Skin epidermis (tissue), 12 donors: ENCODE measurements at regions not wholly inside any gene's neighbourhood (a gene's known extent, or its start where the extent isn't known, plus 50 kb on each side); places are given as distances from the start of the nearest gene placed in this dataset.
"Not testable (repeated sequence)": the region's sequence is repeated elsewhere in the genome, so short reads cannot be mapped to it uniquely, and the experiment has no call there.

ENCODE experiments used
- H3K27ac ChIP-seq, 21 experiments: fragments of 200-600 bp; sonication (generic) in 11 of 21; one replicate each; pipeline ENCODE4 v1.5.0; 2020; ENCODE audit warnings: mild to moderate bottlenecking in 3 of 21, inconsistent platforms in 2 of 21, moderate library complexity in 2 of 21
- H3K4me3 ChIP-seq, 7 experiments: fragments of 200-600 bp; sonication (generic) in 2 of 7; one replicate each; pipeline ENCODE4 v1.5.0; 2020; ENCODE audit warnings: inconsistent platforms in 2 of 7, mild to moderate bottlenecking in 2 of 7, moderate library complexity in 1 of 7

DNA sequence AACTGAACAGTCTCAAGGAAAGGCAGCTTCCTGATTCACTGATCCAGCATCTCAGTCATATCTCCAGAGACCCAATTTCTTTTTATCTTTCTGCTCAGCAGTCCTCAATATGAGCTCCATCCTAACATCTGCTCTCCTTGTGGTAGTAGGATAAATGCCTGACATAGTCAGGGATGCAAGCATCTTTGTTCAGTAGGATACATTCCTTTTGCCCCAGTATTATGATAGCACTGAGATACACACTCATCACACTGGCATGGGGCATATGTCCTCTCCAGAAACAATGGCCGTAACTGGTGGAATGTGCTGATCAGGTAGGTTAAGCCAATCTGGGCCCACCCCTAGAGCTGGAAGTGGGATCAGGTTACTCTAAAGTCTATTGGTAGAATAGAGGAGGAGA lies 207.2 kb downstream of the ETAA1 start:
- no peak overlapping the region for H3K27ac ChIP-seq
- no peak overlapping the region for H3K4me3 ChIP-seq

DNA sequence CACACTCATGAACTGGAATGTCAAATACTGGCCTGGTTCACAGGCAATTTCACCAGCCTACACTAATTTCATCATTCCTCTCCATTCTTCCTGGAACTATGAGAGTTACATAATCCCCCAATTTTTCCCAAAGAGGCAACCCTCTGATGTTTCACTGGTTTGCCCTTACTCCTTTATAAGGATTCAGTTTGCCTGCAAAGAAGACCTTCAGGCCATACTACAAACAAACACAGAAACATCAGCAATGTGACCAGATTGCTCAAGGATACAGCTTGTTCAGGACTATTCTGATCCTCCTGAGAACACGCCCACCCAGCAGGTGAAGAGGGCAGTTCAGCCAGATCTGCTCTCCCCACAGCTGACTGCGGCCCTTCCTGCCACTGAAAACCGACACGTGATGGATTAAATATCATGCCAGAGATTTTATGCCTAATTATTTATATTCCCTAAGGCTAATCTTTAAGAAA lies 215.5 kb downstream of the ETAA1 start:
- no peak overlapping the region for H3K4me3 ChIP-seq
- no peak overlapping the region for H3K27ac ChIP-seq

DNA sequence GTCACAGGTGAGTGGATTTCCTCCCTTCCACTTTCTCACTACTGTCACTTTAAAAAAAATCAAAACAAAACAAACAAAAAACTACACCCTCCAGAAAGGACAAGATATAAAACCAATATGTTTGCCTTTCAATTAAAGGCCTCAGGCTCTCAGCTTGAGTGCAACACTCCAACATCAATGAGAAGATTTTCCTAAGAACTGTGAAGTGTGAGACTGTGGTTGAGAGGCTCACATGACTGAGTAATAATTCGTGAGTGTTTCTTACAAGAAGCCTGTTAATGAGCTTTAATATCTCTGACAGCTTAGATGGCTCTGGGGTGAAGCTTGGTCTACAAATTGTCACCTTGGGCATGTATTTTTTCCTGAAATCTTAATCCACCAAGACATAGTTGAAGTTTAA lies 216.1 kb downstream of the ETAA1 start:
- Histone ChIP-seq H3K4me3 (no peak overlapping the region), H3K27ac (no peak overlapping the region)

DNA sequence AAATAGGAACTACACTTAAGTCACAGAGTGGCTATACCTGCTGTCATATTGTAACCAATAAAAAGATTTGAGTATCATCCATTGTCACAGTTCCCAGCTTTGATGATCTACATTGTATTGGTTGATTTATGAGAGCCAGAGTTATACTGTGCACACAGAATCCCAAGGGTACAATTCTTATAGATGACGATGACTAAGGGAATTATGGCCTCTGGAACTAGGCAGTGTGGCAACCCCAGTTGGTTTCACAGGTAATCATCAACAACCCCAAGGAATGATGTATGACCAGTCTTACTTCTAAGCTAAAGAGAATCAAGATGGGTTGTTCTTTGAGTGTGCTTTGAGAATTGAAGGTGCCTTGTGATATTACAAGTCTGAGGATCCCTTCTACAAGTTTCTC lies 217.3 kb downstream of the ETAA1 start:
- Histone ChIP-seq H3K4me3 (no peak overlapping the region), H3K27ac (no peak overlapping the region)

DNA sequence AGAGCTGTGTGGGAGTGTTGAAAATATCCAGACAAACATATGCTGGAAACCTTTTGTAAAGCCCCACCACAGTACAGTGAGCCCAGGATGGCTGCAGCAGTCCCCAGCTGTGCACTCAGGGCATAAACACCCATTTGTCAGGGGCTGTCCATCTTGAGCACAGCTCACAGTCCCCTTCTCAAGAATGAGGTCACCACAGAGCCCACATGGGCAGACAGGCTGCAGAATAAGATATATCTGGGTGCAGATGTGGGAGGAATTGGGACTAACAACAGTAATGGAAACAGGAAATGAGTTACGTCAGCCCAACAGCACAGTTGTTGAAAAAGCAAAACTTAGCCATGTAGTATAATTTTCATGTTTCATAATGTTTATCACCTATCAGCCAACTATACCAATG lies 219.6 kb downstream of the ETAA1 start:
- Histone ChIP-seq H3K27ac (no peak overlapping the region), H3K4me3 (no peak overlapping the region)

DNA sequence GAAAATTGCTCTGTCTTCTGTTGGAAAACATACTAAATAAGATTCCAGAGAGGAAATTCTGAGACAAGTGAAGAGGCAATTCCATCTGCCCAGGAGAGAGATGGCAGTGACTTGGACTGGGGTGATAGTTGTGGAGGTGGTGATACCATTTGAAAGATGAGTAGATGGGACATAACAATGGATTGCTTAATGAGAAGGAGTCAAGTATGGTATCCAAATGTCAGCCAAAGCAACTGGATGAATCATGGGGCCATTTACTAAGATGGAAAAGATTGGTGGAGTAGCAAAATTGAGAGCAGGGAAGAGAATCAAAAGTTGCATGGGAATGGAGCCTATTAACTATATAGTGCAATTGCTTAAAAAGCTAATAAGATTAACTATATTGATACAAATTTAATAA lies 222.1 kb downstream of the ETAA1 start:
- Histone ChIP-seq H3K27ac (no peak overlapping the region), H3K4me3 (no peak overlapping the region)

DNA sequence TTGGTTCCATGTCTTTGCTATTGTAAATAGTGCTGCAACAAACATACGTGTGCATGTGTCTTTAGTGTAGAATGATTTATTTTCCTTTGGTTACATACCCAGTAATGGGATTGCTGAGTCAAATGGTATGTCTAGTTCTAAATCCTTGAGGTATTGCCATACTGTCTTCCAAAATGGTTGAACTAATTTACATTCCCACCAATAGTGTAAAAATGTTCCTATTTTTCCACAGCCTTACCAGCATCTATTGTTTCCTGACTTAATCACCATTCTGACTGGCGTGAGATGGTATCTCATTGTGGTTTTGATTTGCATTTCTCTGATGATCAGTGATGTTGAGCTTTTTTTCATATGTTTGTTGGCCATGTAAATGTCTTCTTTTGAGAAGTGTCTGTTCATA lies 226.6 kb downstream of the ETAA1 start:
- not testable (repeated sequence) for H3K4me3 ChIP-seq, H3K27ac ChIP-seq

DNA sequence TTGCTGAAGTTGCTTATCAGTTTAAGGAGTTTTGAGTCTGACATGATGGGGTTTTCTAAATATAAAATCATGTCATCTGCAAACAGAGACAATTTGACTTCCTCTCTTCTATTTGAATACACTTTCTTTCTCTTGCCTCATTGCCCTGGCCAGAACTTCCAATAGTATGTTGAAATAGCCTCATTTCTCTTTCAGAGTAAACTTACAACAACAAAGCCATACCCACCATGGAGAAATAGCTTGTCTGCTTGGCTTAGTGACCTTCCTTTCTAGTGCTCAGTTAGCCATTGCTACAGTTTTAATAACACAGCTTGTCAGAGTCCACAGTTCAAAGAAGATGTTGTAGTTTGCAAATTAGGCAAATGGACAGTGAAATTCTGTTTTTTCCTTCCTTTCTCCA lies 228.0 kb downstream of the ETAA1 start:
- H3K27ac ChIP-seq, result peak overlapping the region in 3 of 21 experiments; percentile 11 to 60 (median 40)
- no peak overlapping the region for H3K4me3 ChIP-seq

DNA sequence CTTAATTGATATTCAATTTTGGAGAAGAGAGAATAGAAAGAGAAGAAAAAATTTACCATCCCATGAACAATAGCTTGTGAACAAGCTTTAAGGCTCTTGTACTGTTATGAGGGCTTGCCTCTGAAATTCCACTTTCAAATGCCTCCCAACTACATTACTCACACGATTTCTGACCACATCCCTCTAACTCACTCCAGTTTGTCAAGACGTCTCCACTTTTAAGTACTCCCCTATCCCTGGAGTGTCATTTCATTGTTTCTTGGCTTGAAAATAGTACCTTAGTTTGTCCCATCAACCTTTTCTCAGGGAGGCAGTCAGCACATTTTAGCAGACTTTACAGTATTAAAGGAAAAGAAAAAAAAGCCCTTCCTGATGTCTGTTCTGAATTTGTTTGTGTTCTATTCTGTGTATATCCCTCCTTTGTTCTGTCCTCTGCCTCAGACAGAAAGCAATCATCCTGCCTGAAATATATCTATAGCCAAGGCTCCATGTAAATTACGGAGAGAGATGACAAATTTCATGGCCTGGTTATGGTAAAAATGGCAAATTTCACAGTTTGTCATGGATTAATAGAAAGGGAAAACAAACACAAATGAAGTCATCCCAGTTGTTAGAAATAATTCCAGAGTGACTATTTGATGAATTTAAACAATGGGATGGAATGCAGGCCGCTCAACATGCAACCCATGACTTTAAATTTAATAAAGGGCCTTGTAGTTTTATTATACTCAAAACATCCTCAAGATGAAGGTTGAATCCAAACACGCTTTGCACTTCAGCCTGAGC lies 228.8 kb downstream of the ETAA1 start:
- no peak overlapping the region for H3K4me3 ChIP-seq
- H3K27ac ChIP-seq, result peak overlapping the region in 5 of 21 experiments; percentile 4 to 60 (median 21)

DNA sequence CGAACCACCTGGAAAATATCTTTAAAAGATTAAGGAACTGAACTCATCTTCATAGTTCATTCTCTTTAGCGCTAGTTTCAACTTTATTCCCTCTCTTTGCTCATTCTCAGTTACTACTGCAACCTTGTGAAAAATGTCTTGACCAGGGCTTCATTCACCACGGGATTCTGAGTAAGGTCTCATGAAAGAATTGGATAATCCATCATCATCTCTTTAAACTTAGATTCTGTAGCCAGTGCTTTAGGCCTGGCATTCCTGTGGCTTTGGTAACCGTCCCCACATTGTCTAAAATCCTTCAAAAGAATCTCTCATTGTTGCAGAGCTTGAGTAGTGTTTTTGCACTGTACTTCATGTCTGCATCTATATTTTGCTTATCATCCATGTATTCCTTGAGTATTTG lies 229.5 kb downstream of the ETAA1 start:
- Histone ChIP-seq H3K27ac (peak overlapping the region in 1 of 21 experiments; percentile 60), H3K4me3 (no peak overlapping the region)

DNA sequence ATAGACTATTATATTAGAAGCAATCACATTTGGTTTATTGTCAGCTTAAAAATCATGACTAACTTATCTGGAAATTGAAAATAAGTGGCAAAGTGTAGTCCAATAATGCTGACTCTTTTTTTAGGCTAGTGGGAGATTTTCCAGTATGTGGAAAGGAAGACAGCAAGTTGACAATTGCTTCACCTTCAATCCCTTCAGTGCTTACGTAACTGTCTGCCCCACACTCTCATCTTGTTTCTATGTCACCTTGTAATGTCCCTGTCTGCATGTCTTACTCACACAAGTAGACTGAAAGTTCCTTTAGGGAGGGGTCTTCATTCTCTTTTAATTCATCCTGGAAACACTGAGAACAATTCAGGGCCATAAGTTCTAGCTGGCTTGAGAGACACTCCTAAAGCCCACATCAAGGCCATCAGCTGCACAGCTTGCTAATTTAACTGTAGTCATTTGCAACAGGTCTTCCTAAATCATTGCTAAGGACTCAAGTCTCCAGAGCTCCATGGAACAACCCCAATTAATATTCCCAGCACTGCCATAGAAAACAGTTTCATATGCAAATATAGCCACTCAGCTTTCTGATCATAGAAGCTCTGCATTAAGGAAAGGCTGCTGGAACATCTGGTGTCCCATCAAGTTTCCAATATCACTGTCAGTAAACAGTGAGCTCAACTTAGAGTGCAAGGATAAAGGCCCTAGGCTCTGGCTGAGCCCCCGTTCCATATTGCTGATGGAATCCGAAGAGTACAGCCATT lies 230.5 kb downstream of the ETAA1 start:
- no peak overlapping the region for H3K4me3 ChIP-seq
- H3K27ac ChIP-seq, result no peak overlapping the region

DNA sequence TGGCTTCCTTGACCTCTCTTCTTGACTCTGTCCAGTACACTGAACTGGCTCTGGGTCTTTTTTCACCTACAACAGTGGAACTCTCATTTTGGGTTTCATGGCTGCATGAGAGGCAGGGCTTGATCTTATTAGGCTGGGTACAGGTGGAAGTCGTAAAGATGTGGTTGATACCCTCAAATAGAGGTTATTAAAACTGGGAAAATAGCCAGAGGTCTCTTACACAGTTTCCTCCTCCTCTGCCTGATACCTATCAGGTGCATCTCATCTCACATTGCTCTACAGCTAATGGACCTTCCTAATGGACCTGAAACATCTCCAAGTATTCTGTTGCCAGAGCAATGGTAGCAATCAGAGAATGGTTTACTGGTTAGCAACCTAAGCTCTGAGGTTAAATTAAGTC lies 231.8 kb downstream of the ETAA1 start:
- H3K27ac ChIP-seq, result no peak overlapping the region
- H3K4me3 ChIP-seq, result no peak overlapping the region

DNA sequence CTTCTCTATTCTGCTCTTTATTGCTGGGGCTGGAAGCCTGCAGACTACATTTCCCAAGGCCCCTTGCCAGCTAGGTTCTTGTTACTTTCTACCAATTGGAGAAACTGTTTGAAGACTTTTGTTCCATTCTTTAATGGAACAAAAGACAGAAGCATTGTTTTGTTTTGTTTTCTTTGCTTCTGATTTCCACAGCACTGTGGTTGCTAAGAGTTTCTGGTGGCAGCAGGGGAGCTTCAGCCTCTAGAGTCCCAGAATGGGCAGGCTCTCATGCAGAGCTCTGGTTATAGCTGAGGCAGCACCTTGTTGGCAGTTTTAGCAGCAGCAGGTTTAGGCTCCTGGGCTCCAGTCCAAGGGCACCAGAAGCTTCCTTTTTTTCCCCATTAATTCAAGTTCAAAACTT lies 234.3 kb downstream of the ETAA1 start:
- Histone ChIP-seq H3K27ac (no peak overlapping the region), H3K4me3 (no peak overlapping the region)

DNA sequence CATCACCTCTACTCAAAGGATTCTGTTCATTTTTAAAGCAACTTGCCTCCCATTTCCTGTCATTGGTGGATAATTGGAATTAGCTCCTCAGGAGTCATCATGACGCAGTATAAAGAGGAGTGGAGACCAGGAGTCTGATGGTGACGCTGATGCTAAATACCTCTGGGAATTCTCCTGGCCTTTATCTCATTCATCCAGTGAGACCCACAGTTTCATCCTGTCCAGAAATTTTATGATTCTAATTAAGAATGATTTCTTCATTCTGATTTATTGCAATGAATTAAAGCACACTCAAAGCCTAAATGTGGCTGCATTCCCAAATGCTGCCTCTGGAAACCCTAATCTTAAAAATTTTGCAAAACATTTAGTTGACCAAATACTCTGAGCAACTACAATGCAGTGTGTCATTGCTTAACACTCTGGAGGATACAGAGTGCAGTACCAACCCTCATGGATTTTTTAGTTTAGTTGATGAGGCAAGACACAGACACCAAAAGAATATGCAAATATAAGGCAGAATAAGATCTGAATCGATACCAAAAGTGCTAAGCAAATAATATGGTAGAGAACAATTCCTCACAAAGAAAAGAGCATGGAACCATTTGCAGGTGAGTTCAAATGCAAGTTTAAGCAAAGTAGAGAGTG lies 236.2 kb downstream of the ETAA1 start:
- H3K4me3 ChIP-seq, result no peak overlapping the region
- H3K27ac ChIP-seq, result no peak overlapping the region

DNA sequence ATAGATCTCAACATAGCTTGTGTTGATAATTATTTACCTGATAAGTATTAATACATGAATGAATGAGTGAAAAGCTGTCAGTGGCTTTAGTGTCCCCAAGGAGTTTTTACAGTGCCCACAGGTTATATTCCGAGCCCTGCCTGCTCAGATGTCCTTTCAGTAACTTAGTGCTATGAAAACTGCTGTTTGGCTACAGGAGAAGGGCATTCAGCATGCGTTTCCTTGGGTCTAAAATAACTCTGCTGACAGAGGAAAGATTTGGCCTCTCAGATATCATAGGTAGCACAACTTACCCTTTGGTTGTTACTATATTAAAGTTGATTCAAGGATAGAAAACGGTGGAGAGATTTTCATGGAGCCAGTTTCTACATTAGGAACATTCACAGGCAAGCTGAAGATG lies 241.0 kb downstream of the ETAA1 start:
- Histone ChIP-seq H3K4me3 (no peak overlapping the region), H3K27ac (no peak overlapping the region)

DNA sequence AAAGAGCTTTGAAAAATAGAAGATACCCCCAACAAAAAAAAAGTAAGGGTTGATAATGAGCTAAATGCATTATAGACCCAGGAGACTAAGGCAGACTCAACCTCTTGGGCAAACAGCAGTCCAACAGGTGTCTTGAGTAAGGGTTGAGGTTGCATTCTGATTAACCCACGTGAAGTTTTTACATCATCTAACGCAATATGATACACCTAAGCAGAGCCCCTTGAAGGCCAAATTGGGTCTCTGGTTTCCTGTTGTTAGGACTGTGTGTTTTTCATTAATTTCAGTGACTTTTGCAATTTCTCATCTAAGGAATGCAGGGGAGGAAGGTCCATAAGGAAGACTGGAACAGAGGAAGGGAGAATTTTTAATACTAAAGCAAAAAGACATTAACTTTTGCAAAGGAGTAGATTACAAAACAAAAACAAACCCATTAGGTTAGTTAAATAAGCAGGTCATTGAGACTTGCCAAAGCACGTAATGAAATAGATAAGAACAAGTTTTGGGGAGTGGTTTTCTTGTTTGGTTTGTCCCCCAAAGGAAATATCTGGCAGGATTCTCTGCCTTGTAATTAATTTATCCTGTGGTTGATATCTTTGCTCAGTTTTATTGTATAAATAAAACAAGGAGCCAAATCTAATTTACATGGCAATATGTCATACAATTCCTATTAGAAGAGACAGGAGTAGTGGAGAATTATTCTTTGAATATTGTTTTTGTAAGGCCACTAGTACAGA lies 244.3 kb downstream of the ETAA1 start:
- H3K27ac ChIP-seq, result no peak overlapping the region
- no peak overlapping the region for H3K4me3 ChIP-seq

DNA sequence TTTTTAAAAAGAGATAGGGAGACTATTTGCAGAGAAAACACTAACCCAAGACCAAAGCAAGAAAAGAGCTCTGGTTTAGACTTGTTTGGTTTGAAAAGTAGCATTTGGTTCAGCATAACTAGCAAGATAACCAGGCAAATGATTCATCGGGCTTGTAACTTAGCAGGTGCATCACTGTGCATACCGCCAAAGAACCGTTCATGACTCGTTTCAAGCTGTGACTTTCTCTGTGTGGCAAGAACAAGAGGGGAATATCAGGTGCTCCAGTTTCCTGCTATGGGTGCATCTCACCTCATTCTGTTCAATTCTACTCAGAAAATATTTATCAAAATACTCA lies 244.9 kb downstream of the ETAA1 start:
- Histone ChIP-seq H3K27ac (no peak overlapping the region), H3K4me3 (no peak overlapping the region)

DNA sequence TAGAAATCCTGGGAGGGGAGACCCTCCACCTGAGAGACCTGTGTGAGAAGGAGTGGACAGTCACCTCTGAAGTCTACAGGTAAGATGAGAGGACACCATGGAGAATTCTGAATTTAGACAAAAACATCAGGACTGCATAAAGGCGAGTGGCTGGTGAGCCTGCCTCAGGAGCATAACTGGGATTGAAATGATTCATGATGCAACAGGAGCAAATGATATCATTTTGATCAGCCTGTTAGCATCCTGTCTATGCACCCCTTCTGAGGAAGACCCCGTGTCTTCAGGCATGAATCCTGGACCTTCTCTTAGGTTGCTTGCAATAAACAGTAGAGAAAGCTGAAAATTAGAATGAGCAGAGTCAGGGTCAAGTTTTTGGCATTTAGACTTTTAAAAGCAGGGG lies 245.8 kb downstream of the ETAA1 start:
- H3K4me3 ChIP-seq, result no peak overlapping the region
- no peak overlapping the region for H3K27ac ChIP-seq

DNA sequence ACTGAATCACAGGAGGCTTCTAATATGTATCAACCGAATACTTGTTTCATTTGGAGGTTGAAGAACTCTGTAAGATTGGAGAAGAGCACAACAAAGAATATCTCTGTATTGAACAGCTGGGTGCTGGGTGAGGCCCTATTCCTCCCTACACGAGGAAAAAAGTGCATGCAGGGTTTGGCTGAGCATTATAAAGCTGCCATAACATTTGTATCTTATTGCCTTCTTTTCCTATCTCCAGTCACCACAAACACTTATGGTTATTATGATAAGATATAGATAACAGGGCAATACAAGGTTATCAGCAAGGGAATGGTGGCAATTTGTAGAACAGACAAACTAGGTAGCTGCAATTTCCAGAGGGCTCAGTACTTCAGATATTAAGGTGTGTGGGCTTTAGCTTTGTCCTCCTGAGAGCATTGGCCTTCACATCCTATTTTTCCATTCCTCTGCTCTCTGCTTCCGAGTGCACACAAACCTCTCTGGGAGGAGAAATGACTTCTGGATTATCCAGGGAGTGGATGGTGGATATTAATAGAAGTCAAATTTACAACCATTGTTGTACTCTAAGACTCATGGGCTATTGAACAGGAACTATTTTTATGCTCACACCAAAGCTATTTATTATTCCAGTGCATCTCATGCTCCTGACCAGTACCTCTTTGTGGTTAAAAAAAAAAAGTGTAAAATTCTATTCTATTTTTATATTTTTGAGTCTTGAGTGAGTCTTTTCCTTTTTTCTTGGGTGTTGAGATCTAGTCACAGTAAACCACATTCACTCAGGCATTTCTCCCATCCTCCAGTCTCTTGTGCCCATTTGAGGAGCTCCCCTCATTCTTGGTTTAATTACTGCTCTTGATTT lies 248.4 kb downstream of the ETAA1 start:
- H3K27ac ChIP-seq, result no peak overlapping the region

More for the DNA sequence above, 248.4 kb downstream of the ETAA1 start:
- no peak overlapping the region for H3K4me3 ChIP-seq
